ENCODE measurements at regions not wholly inside any gene's neighbourhood (a gene's known extent, or its start where the extent isn't known, plus 50 kb on each side); places are given as distances from the start of the nearest gene placed in this dataset.

DNA sequence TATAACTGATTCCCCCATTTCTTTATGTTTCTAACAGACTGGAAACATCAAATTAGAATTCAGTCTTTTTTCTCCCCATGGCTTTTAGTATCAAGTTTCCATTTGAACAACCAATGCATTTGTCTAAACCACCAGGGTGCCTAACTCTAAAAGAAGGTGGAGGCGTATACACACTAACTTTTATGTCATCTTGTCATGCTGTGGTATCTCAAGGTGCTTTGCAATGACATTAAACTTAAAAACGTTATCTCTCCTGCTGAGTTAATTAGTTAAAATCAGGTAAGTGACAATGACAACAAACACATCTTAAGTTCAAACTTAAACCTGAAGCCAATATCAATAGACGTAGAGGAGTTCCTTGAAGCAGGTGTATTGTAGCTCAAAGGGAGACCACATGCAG lies 1001.7 kb downstream of the PCDH17 start:
- TF ChIP-seq, protein P1, sequence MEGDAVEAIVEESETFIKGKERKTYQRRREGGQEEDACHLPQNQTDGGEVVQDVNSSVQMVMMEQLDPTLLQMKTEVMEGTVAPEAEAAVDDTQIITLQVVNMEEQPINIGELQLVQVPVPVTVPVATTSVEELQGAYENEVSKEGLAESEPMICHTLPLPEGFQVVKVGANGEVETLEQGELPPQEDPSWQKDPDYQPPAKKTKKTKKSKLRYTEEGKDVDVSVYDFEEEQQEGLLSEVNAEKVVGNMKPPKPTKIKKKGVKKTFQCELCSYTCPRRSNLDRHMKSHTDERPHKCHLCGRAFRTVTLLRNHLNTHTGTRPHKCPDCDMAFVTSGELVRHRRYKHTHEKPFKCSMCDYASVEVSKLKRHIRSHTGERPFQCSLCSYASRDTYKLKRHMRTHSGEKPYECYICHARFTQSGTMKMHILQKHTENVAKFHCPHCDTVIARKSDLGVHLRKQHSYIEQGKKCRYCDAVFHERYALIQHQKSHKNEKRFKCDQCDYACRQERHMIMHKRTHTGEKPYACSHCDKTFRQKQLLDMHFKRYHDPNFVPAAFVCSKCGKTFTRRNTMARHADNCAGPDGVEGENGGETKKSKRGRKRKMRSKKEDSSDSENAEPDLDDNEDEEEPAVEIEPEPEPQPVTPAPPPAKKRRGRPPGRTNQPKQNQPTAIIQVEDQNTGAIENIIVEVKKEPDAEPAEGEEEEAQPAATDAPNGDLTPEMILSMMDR (conservative IDR thresholded peaks at IDR 0.05; ENCODE audit: low read length) = no peak
- TF ChIP-seq EZH2phosphoT487 (IDR thresholded peaks at IDR 0.05; ENCODE audit: borderline replicate concordance) = no peak
- H2AFZ ChIP-seq (ENCODE audit: low read length) = no peak overlapping the region
- no peaks in the 10 kb centered on the region for H3K4me1 ChIP-seq (ENCODE audit: insufficient read depth, low read length, poor library complexity, severe bottlenecking)
- H3K9me3 ChIP-seq (ENCODE audit: insufficient read depth, low read depth, low read length) = no peaks in the 10 kb centered on the region
- no peak overlapping the region for H3K9ac ChIP-seq (ENCODE audit: low read depth, low read length, poor library complexity, severe bottlenecking)
- no peaks in the 10 kb centered on the region for H4K20me1 ChIP-seq (ENCODE audit: insufficient read depth, low read length, poor library complexity, severe bottlenecking)
- H3K79me2 ChIP-seq (ENCODE audit: insufficient read depth, low read length) = no peaks in the 10 kb centered on the region
- H3K9me2 ChIP-seq (replicated peaks; ENCODE audit: low read depth, low read length) = no peaks in the 10 kb centered on the region
- H3K4me2 ChIP-seq (ENCODE audit: low read depth, low read length, poor library complexity, severe bottlenecking) = no peak overlapping the region
- no peaks in the 10 kb centered on the region for H3F3A ChIP-seq (ENCODE audit: low read depth)
- no peak overlapping the region for H3K4me3 ChIP-seq (ENCODE audit: low read length, poor library complexity, severe bottlenecking)
- no peaks in the 10 kb centered on the region for H3K27me3 ChIP-seq (ENCODE audit: insufficient read depth, low read length, poor library complexity, severe bottlenecking)
- H3K36me3 ChIP-seq (ENCODE audit: insufficient read depth, low read length) = no peaks in the 10 kb centered on the region

DNA sequence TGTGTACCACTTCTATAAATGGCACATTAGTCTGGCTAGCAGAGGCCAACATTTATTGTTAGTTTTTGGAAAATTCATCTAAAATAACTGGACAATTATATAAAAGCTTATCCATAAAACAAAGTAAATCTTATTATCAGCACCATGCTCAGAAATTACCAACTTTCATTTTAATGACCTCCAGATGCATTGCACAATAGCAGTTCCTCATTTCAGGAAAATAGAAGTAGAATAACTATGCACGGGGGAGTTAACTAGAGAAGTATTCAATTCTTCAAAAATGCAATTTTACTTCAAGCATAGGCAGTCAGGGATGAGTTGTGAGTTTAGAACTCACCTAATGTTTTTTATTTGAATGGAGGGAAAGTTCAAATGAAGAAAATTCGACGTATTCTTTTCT lies 1023.5 kb downstream of the PCDH17 start:
- Histone ChIP-seq H2AFZ (ENCODE audit: low read length) (no peak overlapping the region), H4K20me1 (ENCODE audit: insufficient read depth, low read length, poor library complexity, severe bottlenecking) (no peaks in the 10 kb centered on the region), H3K79me2 (ENCODE audit: insufficient read depth, low read length) (no peaks in the 10 kb centered on the region), H3K27me3 (ENCODE audit: insufficient read depth, low read length, poor library complexity, severe bottlenecking) (no peaks in the 10 kb centered on the region), H3K4me1 (ENCODE audit: insufficient read depth, low read length, poor library complexity, severe bottlenecking) (no peaks in the 10 kb centered on the region), H3K36me3 (ENCODE audit: insufficient read depth, low read length) (no peaks in the 10 kb centered on the region), H3F3A (ENCODE audit: low read depth) (no peaks in the 10 kb centered on the region), H3K4me2 (ENCODE audit: low read depth, low read length, poor library complexity, severe bottlenecking) (no peak overlapping the region), H3K9me2 (replicated peaks; ENCODE audit: low read depth, low read length) (no peaks in the 10 kb centered on the region), H3K9ac (ENCODE audit: low read depth, low read length, poor library complexity, severe bottlenecking) (no peak overlapping the region), H3K4me3 (ENCODE audit: low read length, poor library complexity, severe bottlenecking) (no peak overlapping the region), H3K9me3 (ENCODE audit: insufficient read depth, low read depth, low read length) (no peaks in the 10 kb centered on the region)
- TF ChIP-seq EZH2phosphoT487 (IDR thresholded peaks at IDR 0.05; ENCODE audit: borderline replicate concordance) = no peak
- TF ChIP-seq, protein P1 (conservative IDR thresholded peaks at IDR 0.05; ENCODE audit: low read length) = no peak

DNA sequence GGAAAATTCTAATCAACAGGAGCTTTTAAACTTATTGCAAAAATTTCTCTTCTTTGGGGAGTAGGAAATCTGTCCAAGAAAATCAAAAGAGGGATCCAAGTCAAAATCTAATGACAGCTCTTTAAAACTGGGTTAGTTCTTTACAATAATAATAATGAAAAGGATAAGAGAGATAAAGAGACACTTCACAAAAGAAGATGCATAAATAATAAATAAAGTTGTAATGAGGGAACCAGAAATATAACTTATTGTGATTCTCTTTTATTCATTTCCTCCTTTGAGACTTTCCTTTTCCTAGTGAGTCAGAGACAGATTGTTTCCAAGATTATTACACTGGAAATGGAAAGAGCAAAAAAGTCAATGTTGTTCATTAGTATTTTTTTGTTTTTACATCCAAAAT lies 1029.3 kb downstream of the PCDH17 start:
- H3K79me2 ChIP-seq (ENCODE audit: insufficient read depth, low read length) = no peaks in the 10 kb centered on the region
- H3K4me2 ChIP-seq (ENCODE audit: low read depth, low read length, poor library complexity, severe bottlenecking) = no peak overlapping the region
- H3K36me3 ChIP-seq (ENCODE audit: insufficient read depth, low read length) = no peaks in the 10 kb centered on the region
- H3K27me3 ChIP-seq (ENCODE audit: insufficient read depth, low read length, poor library complexity, severe bottlenecking) = no peaks in the 10 kb centered on the region
- H4K20me1 ChIP-seq (ENCODE audit: insufficient read depth, low read length, poor library complexity, severe bottlenecking) = no peaks in the 10 kb centered on the region
- no peaks in the 10 kb centered on the region for H3F3A ChIP-seq (ENCODE audit: low read depth)
- no peak for TF ChIP-seq EZH2phosphoT487 (IDR thresholded peaks at IDR 0.05; ENCODE audit: borderline replicate concordance)
- TF ChIP-seq, protein P1 (conservative IDR thresholded peaks at IDR 0.05; ENCODE audit: low read length) = no peak
- no peak overlapping the region for H3K4me3 ChIP-seq (ENCODE audit: low read length, poor library complexity, severe bottlenecking)
- no peaks in the 10 kb centered on the region for H3K4me1 ChIP-seq (ENCODE audit: insufficient read depth, low read length, poor library complexity, severe bottlenecking)
- H2AFZ ChIP-seq (ENCODE audit: low read length) = no peak overlapping the region
- no peaks in the 10 kb centered on the region for H3K9me2 ChIP-seq (replicated peaks; ENCODE audit: low read depth, low read length)
- no peaks in the 10 kb centered on the region for H3K9me3 ChIP-seq (ENCODE audit: insufficient read depth, low read depth, low read length)
- no peak overlapping the region for H3K9ac ChIP-seq (ENCODE audit: low read depth, low read length, poor library complexity, severe bottlenecking)
